ENCODE measurements at regions not wholly inside any gene's neighbourhood (a gene's known extent, or its start where the extent isn't known, plus 50 kb on each side); places are given as distances from the start of the nearest gene placed in this dataset.

- peak overlapping the region; percentile 60 to 76 for H3K4me3 ChIP-seq (ENCODE audit: low read length in 2 of 2)
- no peaks in the 10 kb centered on the region for H3K27me3 ChIP-seq (ENCODE audit: control insufficient read depth in 1 of 2, insufficient read depth in 2 of 2, low read length in 2 of 2)
- H3K4me1 ChIP-seq (ENCODE audit: control insufficient read depth, insufficient read depth, low read length): peaks cover 3% of the 10 kb centered on the region
- H3K36me3 ChIP-seq (ENCODE audit: control insufficient read depth in 2 of 2, insufficient read depth in 2 of 2, low read length in 2 of 2): no peaks in the 10 kb centered on the region
- no peaks in the 10 kb centered on the region for H3K9me3 ChIP-seq (ENCODE audit: control insufficient read depth in 2 of 2, low read length in 2 of 2)
- H3K9ac ChIP-seq (ENCODE audit: low read length in 2 of 2): peak overlapping the region; percentile 21 to 30
- H3K27ac ChIP-seq (ENCODE audit: low read length): peak overlapping the region; percentile 55
Observed at GRCh38 chr16:74169687-74170376, 126.8 kb upstream of the PSMD7 start.

- Histone ChIP-seq H3K4me1 (ENCODE audit: control insufficient read depth, insufficient read depth, low read length) (peaks cover 3% of the 10 kb centered on the region), H3K4me3 (ENCODE audit: low read length in 2 of 2) (no peak overlapping the region), H3K27me3 (ENCODE audit: control insufficient read depth in 1 of 2, insufficient read depth in 2 of 2, low read length in 2 of 2) (no peaks in the 10 kb centered on the region), H3K9me3 (ENCODE audit: control insufficient read depth in 2 of 2, low read length in 2 of 2) (no peaks in the 10 kb centered on the region), H3K36me3 (ENCODE audit: control insufficient read depth in 2 of 2, insufficient read depth in 2 of 2, low read length in 2 of 2) (no peaks in the 10 kb centered on the region), H3K9ac (ENCODE audit: low read length in 2 of 2) (no peak overlapping the region), H3K27ac (ENCODE audit: low read length) (no peak overlapping the region)
Observed at GRCh38 chr16:74169066-74169465, 127.5 kb upstream of the PSMD7 start.

- no peaks in the 10 kb centered on the region for H3K27me3 ChIP-seq (ENCODE audit: control insufficient read depth in 1 of 2, insufficient read depth in 2 of 2, low read length in 2 of 2)
- H3K4me3 ChIP-seq (ENCODE audit: low read length in 2 of 2): no peak overlapping the region
- H3K4me1 ChIP-seq (ENCODE audit: control insufficient read depth, insufficient read depth, low read length): peaks cover 3% of the 10 kb centered on the region
- no peaks in the 10 kb centered on the region for H3K9me3 ChIP-seq (ENCODE audit: control insufficient read depth in 2 of 2, low read length in 2 of 2)
- H3K9ac ChIP-seq (ENCODE audit: low read length in 2 of 2): no peak overlapping the region
- H3K36me3 ChIP-seq (ENCODE audit: control insufficient read depth in 2 of 2, insufficient read depth in 2 of 2, low read length in 2 of 2): no peaks in the 10 kb centered on the region
- no peak overlapping the region for H3K27ac ChIP-seq (ENCODE audit: low read length)
Observed at GRCh38 chr16:74168445-74168844, 128.2 kb upstream of the PSMD7 start.

GRCh38 chr16:74166456-74166855, 130.2 kb upstream of the PSMD7 start:
- no peak overlapping the region for H3K9ac ChIP-seq (ENCODE audit: low read length in 2 of 2)

GRCh38 chr16:74165566-74166080, 131.0 kb upstream of the PSMD7 start:
- peaks cover 3% of the 10 kb centered on the region for H3K4me1 ChIP-seq (ENCODE audit: control insufficient read depth, insufficient read depth, low read length)
- no peak overlapping the region for H3K9ac ChIP-seq (ENCODE audit: low read length in 2 of 2)
- no peak overlapping the region for H3K4me3 ChIP-seq (ENCODE audit: low read length in 2 of 2)
- H3K27me3 ChIP-seq (ENCODE audit: control insufficient read depth in 1 of 2, insufficient read depth in 2 of 2, low read length in 2 of 2): no peaks in the 10 kb centered on the region
- H3K27ac ChIP-seq (ENCODE audit: low read length): no peak overlapping the region
- H3K36me3 ChIP-seq (ENCODE audit: control insufficient read depth in 2 of 2, insufficient read depth in 2 of 2, low read length in 2 of 2): no peaks in the 10 kb centered on the region
- no peaks in the 10 kb centered on the region for H3K9me3 ChIP-seq (ENCODE audit: control insufficient read depth in 2 of 2, low read length in 2 of 2)

More at GRCh38 chr16:74166456-74166855, 130.2 kb upstream of the PSMD7 start:
- Histone ChIP-seq H3K27me3 (ENCODE audit: control insufficient read depth in 1 of 2, insufficient read depth in 2 of 2, low read length in 2 of 2) (no peaks in the 10 kb centered on the region), H3K27ac (ENCODE audit: low read length) (no peak overlapping the region), H3K9me3 (ENCODE audit: control insufficient read depth in 2 of 2, low read length in 2 of 2) (no peaks in the 10 kb centered on the region), H3K36me3 (ENCODE audit: control insufficient read depth in 2 of 2, insufficient read depth in 2 of 2, low read length in 2 of 2) (no peaks in the 10 kb centered on the region), H3K4me1 (ENCODE audit: control insufficient read depth, insufficient read depth, low read length) (peaks cover 3% of the 10 kb centered on the region), H3K4me3 (ENCODE audit: low read length in 2 of 2) (no peak overlapping the region)

GRCh38 chr16:74160759-74161158, 135.9 kb upstream of the PSMD7 start:
- no peaks in the 10 kb centered on the region for H3K9me3 ChIP-seq (ENCODE audit: control insufficient read depth in 2 of 2, low read length in 2 of 2)
- no peaks in the 10 kb centered on the region for H3K36me3 ChIP-seq (ENCODE audit: control insufficient read depth in 2 of 2, insufficient read depth in 2 of 2, low read length in 2 of 2)
- H3K9ac ChIP-seq (ENCODE audit: low read length in 2 of 2): no peak overlapping the region
- no peaks in the 10 kb centered on the region for H3K4me1 ChIP-seq (ENCODE audit: control insufficient read depth, insufficient read depth, low read length)
- H3K27ac ChIP-seq (ENCODE audit: low read length): no peak overlapping the region
- no peaks in the 10 kb centered on the region for H3K27me3 ChIP-seq (ENCODE audit: control insufficient read depth in 1 of 2, insufficient read depth in 2 of 2, low read length in 2 of 2)
- no peak overlapping the region for H3K4me3 ChIP-seq (ENCODE audit: low read length in 2 of 2)

- Histone ChIP-seq H3K4me1 (ENCODE audit: control insufficient read depth, insufficient read depth, low read length) (no peaks in the 10 kb centered on the region), H3K27me3 (ENCODE audit: control insufficient read depth in 1 of 2, insufficient read depth in 2 of 2, low read length in 2 of 2) (no peaks in the 10 kb centered on the region), H3K9ac (ENCODE audit: low read length in 2 of 2) (no peak overlapping the region), H3K36me3 (ENCODE audit: control insufficient read depth in 2 of 2, insufficient read depth in 2 of 2, low read length in 2 of 2) (no peaks in the 10 kb centered on the region), H3K27ac (ENCODE audit: low read length) (no peak overlapping the region), H3K4me3 (ENCODE audit: low read length in 2 of 2) (no peak overlapping the region), H3K9me3 (ENCODE audit: control insufficient read depth in 2 of 2, low read length in 2 of 2) (no peaks in the 10 kb centered on the region)
Observed at GRCh38 chr16:74153773-74154172, 142.8 kb upstream of the PSMD7 start.

- Histone ChIP-seq H3K27me3 (ENCODE audit: control insufficient read depth in 1 of 2, insufficient read depth in 2 of 2, low read length in 2 of 2) (no peaks in the 10 kb centered on the region), H3K27ac (ENCODE audit: low read length) (no peak overlapping the region), H3K9me3 (ENCODE audit: control insufficient read depth in 2 of 2, low read length in 2 of 2) (no peaks in the 10 kb centered on the region), H3K36me3 (ENCODE audit: control insufficient read depth in 2 of 2, insufficient read depth in 2 of 2, low read length in 2 of 2) (no peaks in the 10 kb centered on the region), H3K4me1 (ENCODE audit: control insufficient read depth, insufficient read depth, low read length) (no peaks in the 10 kb centered on the region), H3K4me3 (ENCODE audit: low read length in 2 of 2) (no peak overlapping the region), H3K9ac (ENCODE audit: low read length in 2 of 2) (no peak overlapping the region)
Observed at GRCh38 chr16:74146643-74147042, 150.0 kb upstream of the PSMD7 start.

- H3K4me3 ChIP-seq (ENCODE audit: low read length in 2 of 2): no peak overlapping the region
- H3K36me3 ChIP-seq (ENCODE audit: control insufficient read depth in 2 of 2, insufficient read depth in 2 of 2, low read length in 2 of 2): no peaks in the 10 kb centered on the region
- no peaks in the 10 kb centered on the region for H3K27me3 ChIP-seq (ENCODE audit: control insufficient read depth in 1 of 2, insufficient read depth in 2 of 2, low read length in 2 of 2)
- H3K9me3 ChIP-seq (ENCODE audit: control insufficient read depth in 2 of 2, low read length in 2 of 2): peaks cover 0 to 15% of the 10 kb centered on the region in 2 donors
- H3K27ac ChIP-seq (ENCODE audit: low read length): no peak overlapping the region
- no peaks in the 10 kb centered on the region for H3K4me1 ChIP-seq (ENCODE audit: control insufficient read depth, insufficient read depth, low read length)
- H3K9ac ChIP-seq (ENCODE audit: low read length in 2 of 2): no peak overlapping the region
Observed at GRCh38 chr16:74143171-74143570, 153.4 kb upstream of the PSMD7 start.

GRCh38 chr16:74141015-74141414, 155.6 kb upstream of the PSMD7 start:
- H3K4me1 ChIP-seq (ENCODE audit: control insufficient read depth, insufficient read depth, low read length): no peaks in the 10 kb centered on the region
- no peak overlapping the region for H3K27ac ChIP-seq (ENCODE audit: low read length)
- H3K4me3 ChIP-seq (ENCODE audit: low read length in 2 of 2): no peak overlapping the region
- H3K27me3 ChIP-seq (ENCODE audit: control insufficient read depth in 1 of 2, insufficient read depth in 2 of 2, low read length in 2 of 2): no peaks in the 10 kb centered on the region
- no peak overlapping the region for H3K9ac ChIP-seq (ENCODE audit: low read length in 2 of 2)
- H3K36me3 ChIP-seq (ENCODE audit: control insufficient read depth in 2 of 2, insufficient read depth in 2 of 2, low read length in 2 of 2): no peaks in the 10 kb centered on the region
- peaks cover 0 to 15% of the 10 kb centered on the region in 2 donors for H3K9me3 ChIP-seq (ENCODE audit: control insufficient read depth in 2 of 2, low read length in 2 of 2)

GRCh38 chr16:74140557-74140956, 156.1 kb upstream of the PSMD7 start:
- Histone ChIP-seq H3K27me3 (ENCODE audit: control insufficient read depth in 1 of 2, insufficient read depth in 2 of 2, low read length in 2 of 2) (no peaks in the 10 kb centered on the region), H3K36me3 (ENCODE audit: control insufficient read depth in 2 of 2, insufficient read depth in 2 of 2, low read length in 2 of 2) (no peaks in the 10 kb centered on the region), H3K9ac (ENCODE audit: low read length in 2 of 2) (no peak overlapping the region), H3K27ac (ENCODE audit: low read length) (no peak overlapping the region), H3K9me3 (ENCODE audit: control insufficient read depth in 2 of 2, low read length in 2 of 2) (peaks cover 0 to 15% of the 10 kb centered on the region in 2 donors), H3K4me1 (ENCODE audit: control insufficient read depth, insufficient read depth, low read length) (no peaks in the 10 kb centered on the region), H3K4me3 (ENCODE audit: low read length in 2 of 2) (no peak overlapping the region)

All from stomach smooth muscle (tissue), 2 donors.